Daoy (cell line): ENCODE measurements at regions not wholly inside any gene's neighbourhood (a gene's known extent, or its start where the extent isn't known, plus 50 kb on each side); places are given as distances from the start of the nearest gene placed in this dataset.
A peak's percentile ranks its signal among the peaks of the same experiment; 100 is the strongest.
"Not testable (repeated sequence)": the region's sequence is repeated elsewhere in the genome, so short reads cannot be mapped to it uniquely, and the experiment has no call there.

ENCODE experiments used
- DNase-seq: peaks from one replicate; pipeline ENCODE4 v3.0.0-alpha.2; 2015; ENCODE audit warnings: low read depth

GRCh38 chr5:115469904-115470516, 74.6 kb downstream of the FEM1C start:
- DNase-seq, result no peak

GRCh38 chr5:115467628-115468027, 76.9 kb downstream of the FEM1C start:
- DNase-seq, result no peak

GRCh38 chr5:115465431-115465830, 79.1 kb downstream of the FEM1C start:
- DNase-seq, result no peak

GRCh38 chr5:115463983-115464382, 80.6 kb downstream of the FEM1C start:
- no peak for DNase-seq

- DNase-seq, result peak; percentile 92
Observed at GRCh38 chr5:115461506-115462290, 82.9 kb downstream of the FEM1C start.

- DNase-seq, result peak; percentile 32
Observed at GRCh38 chr5:115461093-115461492, 83.5 kb downstream of the FEM1C start.

- peak; percentile 90 for DNase-seq
Observed at GRCh38 chr5:115460472-115460871, 84.1 kb downstream of the FEM1C start.

- DNase-seq, result no peak
Observed at GRCh38 chr5:115459855-115460341, 84.7 kb downstream of the FEM1C start.

- DNase-seq, result no peak
Observed at GRCh38 chr5:115458416-115458815, 86.2 kb downstream of the FEM1C start.

GRCh38 chr5:115458003-115458409, 86.6 kb downstream of the FEM1C start:
- peak; percentile 42 for DNase-seq

GRCh38 chr5:115457571-115457970, 87.0 kb downstream of the FEM1C start:
- DNase-seq, result no peak

GRCh38 chr5:115456539-115457040, 88.0 kb downstream of the FEM1C start:
- DNase-seq, result no peak

- DNase-seq, result no peak
Observed at GRCh38 chr5:115456056-115456455, 88.5 kb downstream of the FEM1C start.

- DNase-seq, result peak; percentile 58
Observed at GRCh38 chr5:115455301-115455707, 89.3 kb downstream of the FEM1C start.

GRCh38 chr5:115453391-115454095, 91.0 kb downstream of the FEM1C start:
- DNase-seq, result no peak

GRCh38 chr5:115452536-115453235, 91.9 kb downstream of the FEM1C start:
- no peak for DNase-seq

GRCh38 chr5:115452083-115452482, 92.5 kb downstream of the FEM1C start:
- no peak for DNase-seq

GRCh38 chr5:115450741-115451140, 93.8 kb downstream of the FEM1C start:
- peak; percentile 36 for DNase-seq

GRCh38 chr5:115448630-115449029, 95.9 kb downstream of the FEM1C start:
- not testable (repeated sequence) for DNase-seq

- no peak for DNase-seq
Observed at GRCh38 chr5:115440782-115441451, 103.7 kb downstream of the FEM1C start.

- DNase-seq, result no peak
Observed at GRCh38 chr5:115439639-115440038, 104.9 kb downstream of the FEM1C start.
